ENCODE measurements at regions not wholly inside any gene's neighbourhood (a gene's known extent, or its start where the extent isn't known, plus 50 kb on each side); places are given as distances from the start of the nearest gene placed in this dataset.

- Histone ChIP-seq H3K9me3 (ENCODE audit: control insufficient read depth, insufficient read depth, low read length) (no peaks in the 10 kb centered on the region), H3K36me3 (ENCODE audit: control insufficient read depth, insufficient read depth, low read length) (no peaks in the 10 kb centered on the region), H3K9ac (ENCODE audit: low read depth, low read length) (no peak overlapping the region), H3K4me3 (ENCODE audit: low read depth, low read length) (no peak overlapping the region), H3K27me3 (ENCODE audit: control insufficient read depth, insufficient read depth, low read length) (0 out of 2 replicates have a peak, but pooled peaks cover 4% of the 10 kb centered on the region), H3K4me1 (ENCODE audit: control insufficient read depth, insufficient read depth, low read length) (no peaks in the 10 kb centered on the region), H3K27ac (ENCODE audit: low read depth, low read length) (no peak overlapping the region)
Measured at GRCh38 chrX:22429704-22430103, 157.0 kb downstream of the CBLL2 start.

GRCh38 chrX:22430701-22431100, 158.0 kb downstream of the CBLL2 start:
- H3K27ac ChIP-seq (ENCODE audit: low read depth, low read length): no peak overlapping the region
- H3K27me3 ChIP-seq (ENCODE audit: control insufficient read depth, insufficient read depth, low read length): 0 out of 2 replicates have a peak, but pooled peaks cover 4% of the 10 kb centered on the region
- no peak overlapping the region for H3K9ac ChIP-seq (ENCODE audit: low read depth, low read length)
- H3K36me3 ChIP-seq (ENCODE audit: control insufficient read depth, insufficient read depth, low read length): no peaks in the 10 kb centered on the region
- H3K9me3 ChIP-seq (ENCODE audit: control insufficient read depth, insufficient read depth, low read length): no peaks in the 10 kb centered on the region
- no peak overlapping the region for H3K4me3 ChIP-seq (ENCODE audit: low read depth, low read length)
- H3K4me1 ChIP-seq (ENCODE audit: control insufficient read depth, insufficient read depth, low read length): no peaks in the 10 kb centered on the region

GRCh38 chrX:22433292-22434070, 160.8 kb downstream of the CBLL2 start:
- Histone ChIP-seq H3K27me3 (ENCODE audit: control insufficient read depth, insufficient read depth, low read length) (no peaks in the 10 kb centered on the region), H3K4me3 (ENCODE audit: low read depth, low read length) (no peak overlapping the region), H3K27ac (ENCODE audit: low read depth, low read length) (peak overlapping the region; percentile 27), H3K36me3 (ENCODE audit: control insufficient read depth, insufficient read depth, low read length) (no peaks in the 10 kb centered on the region), H3K4me1 (ENCODE audit: control insufficient read depth, insufficient read depth, low read length) (no peaks in the 10 kb centered on the region), H3K9ac (ENCODE audit: low read depth, low read length) (no peak overlapping the region), H3K9me3 (ENCODE audit: control insufficient read depth, insufficient read depth, low read length) (no peaks in the 10 kb centered on the region)

GRCh38 chrX:22445880-22446279, 173.2 kb downstream of the CBLL2 start:
- H3K9ac ChIP-seq (ENCODE audit: low read depth, low read length): no peak overlapping the region
- no peaks in the 10 kb centered on the region for H3K9me3 ChIP-seq (ENCODE audit: control insufficient read depth, insufficient read depth, low read length)
- H3K4me1 ChIP-seq (ENCODE audit: control insufficient read depth, insufficient read depth, low read length): peaks cover 3% of the 10 kb centered on the region
- no peak overlapping the region for H3K4me3 ChIP-seq (ENCODE audit: low read depth, low read length)
- no peaks in the 10 kb centered on the region for H3K27me3 ChIP-seq (ENCODE audit: control insufficient read depth, insufficient read depth, low read length)
- H3K36me3 ChIP-seq (ENCODE audit: control insufficient read depth, insufficient read depth, low read length): no peaks in the 10 kb centered on the region
- H3K27ac ChIP-seq (ENCODE audit: low read depth, low read length): peak overlapping the region; percentile 74

- Histone ChIP-seq H3K36me3 (ENCODE audit: control insufficient read depth, insufficient read depth, low read length) (no peaks in the 10 kb centered on the region), H3K27ac (ENCODE audit: low read depth, low read length) (no peak overlapping the region), H3K27me3 (ENCODE audit: control insufficient read depth, insufficient read depth, low read length) (no peaks in the 10 kb centered on the region; the same call in 1 of the 2 replicates), H3K9me3 (ENCODE audit: control insufficient read depth, insufficient read depth, low read length) (no peaks in the 10 kb centered on the region), H3K9ac (ENCODE audit: low read depth, low read length) (no peak overlapping the region), H3K4me3 (ENCODE audit: low read depth, low read length) (no peak overlapping the region), H3K4me1 (ENCODE audit: control insufficient read depth, insufficient read depth, low read length) (no peaks in the 10 kb centered on the region)
Measured at GRCh38 chrX:22462959-22463358, 190.2 kb downstream of the CBLL2 start.

- Histone ChIP-seq H3K36me3 (ENCODE audit: control insufficient read depth, insufficient read depth, low read length) (no peaks in the 10 kb centered on the region), H3K4me3 (ENCODE audit: low read depth, low read length) (no peak overlapping the region), H3K9ac (ENCODE audit: low read depth, low read length) (no peak overlapping the region), H3K9me3 (ENCODE audit: control insufficient read depth, insufficient read depth, low read length) (no peaks in the 10 kb centered on the region), H3K27me3 (ENCODE audit: control insufficient read depth, insufficient read depth, low read length) (no peaks in the 10 kb centered on the region; the same call in 1 of the 2 replicates), H3K27ac (ENCODE audit: low read depth, low read length) (no peak overlapping the region), H3K4me1 (ENCODE audit: control insufficient read depth, insufficient read depth, low read length) (peaks cover 5% of the 10 kb centered on the region; the same call in 1 of the 2 replicates)
Measured at GRCh38 chrX:22467571-22467970, 194.9 kb downstream of the CBLL2 start.

GRCh38 chrX:22481436-22481835, 208.7 kb downstream of the CBLL2 start:
- peaks cover 8% of the 10 kb centered on the region for H3K9me3 ChIP-seq (ENCODE audit: control insufficient read depth, insufficient read depth, low read length)
- H3K36me3 ChIP-seq (ENCODE audit: control insufficient read depth, insufficient read depth, low read length): no peaks in the 10 kb centered on the region
- H3K4me1 ChIP-seq (ENCODE audit: control insufficient read depth, insufficient read depth, low read length): peaks cover 2% of the 10 kb centered on the region; the same call in 1 of the 2 replicates
- H3K27me3 ChIP-seq (ENCODE audit: control insufficient read depth, insufficient read depth, low read length): no peaks in the 10 kb centered on the region
- no peak overlapping the region for H3K9ac ChIP-seq (ENCODE audit: low read depth, low read length)
- no peak overlapping the region for H3K4me3 ChIP-seq (ENCODE audit: low read depth, low read length)
- no peak overlapping the region for H3K27ac ChIP-seq (ENCODE audit: low read depth, low read length)

- Histone ChIP-seq H3K4me3 (ENCODE audit: low read depth, low read length) (no peak overlapping the region), H3K27ac (ENCODE audit: low read depth, low read length) (no peak overlapping the region), H3K4me1 (ENCODE audit: control insufficient read depth, insufficient read depth, low read length) (peaks cover 4% of the 10 kb centered on the region; the same call in 1 of the 2 replicates), H3K9ac (ENCODE audit: low read depth, low read length) (no peak overlapping the region), H3K27me3 (ENCODE audit: control insufficient read depth, insufficient read depth, low read length) (no peaks in the 10 kb centered on the region), H3K36me3 (ENCODE audit: control insufficient read depth, insufficient read depth, low read length) (no peaks in the 10 kb centered on the region), H3K9me3 (ENCODE audit: control insufficient read depth, insufficient read depth, low read length) (no peaks in the 10 kb centered on the region)
Measured at GRCh38 chrX:22486296-22486695, 213.6 kb downstream of the CBLL2 start.

GRCh38 chrX:22516893-22517292, 244.2 kb downstream of the CBLL2 start:
- no peak overlapping the region for H3K9ac ChIP-seq (ENCODE audit: low read depth, low read length)
- no peaks in the 10 kb centered on the region for H3K27me3 ChIP-seq (ENCODE audit: control insufficient read depth, insufficient read depth, low read length)
- H3K9me3 ChIP-seq (ENCODE audit: control insufficient read depth, insufficient read depth, low read length): no peaks in the 10 kb centered on the region
- H3K27ac ChIP-seq (ENCODE audit: low read depth, low read length): no peak overlapping the region
- H3K4me1 ChIP-seq (ENCODE audit: control insufficient read depth, insufficient read depth, low read length): no peaks in the 10 kb centered on the region
- no peaks in the 10 kb centered on the region for H3K36me3 ChIP-seq (ENCODE audit: control insufficient read depth, insufficient read depth, low read length)
- H3K4me3 ChIP-seq (ENCODE audit: low read depth, low read length): no peak overlapping the region

GRCh38 chrX:22520128-22520828, 247.6 kb downstream of the CBLL2 start:
- Histone ChIP-seq H3K4me3 (ENCODE audit: low read depth, low read length) (no peak overlapping the region), H3K27me3 (ENCODE audit: control insufficient read depth, insufficient read depth, low read length) (no peaks in the 10 kb centered on the region), H3K9ac (ENCODE audit: low read depth, low read length) (no peak overlapping the region), H3K4me1 (ENCODE audit: control insufficient read depth, insufficient read depth, low read length) (no peaks in the 10 kb centered on the region), H3K9me3 (ENCODE audit: control insufficient read depth, insufficient read depth, low read length) (no peaks in the 10 kb centered on the region), H3K27ac (ENCODE audit: low read depth, low read length) (no peak overlapping the region), H3K36me3 (ENCODE audit: control insufficient read depth, insufficient read depth, low read length) (no peaks in the 10 kb centered on the region)

- Histone ChIP-seq H3K9me3 (ENCODE audit: control insufficient read depth, insufficient read depth, low read length) (no peaks in the 10 kb centered on the region), H3K27me3 (ENCODE audit: control insufficient read depth, insufficient read depth, low read length) (no peaks in the 10 kb centered on the region), H3K27ac (ENCODE audit: low read depth, low read length) (no peak overlapping the region), H3K4me3 (ENCODE audit: low read depth, low read length) (no peak overlapping the region), H3K4me1 (ENCODE audit: control insufficient read depth, insufficient read depth, low read length) (no peaks in the 10 kb centered on the region), H3K36me3 (ENCODE audit: control insufficient read depth, insufficient read depth, low read length) (no peaks in the 10 kb centered on the region), H3K9ac (ENCODE audit: low read depth, low read length) (no peak overlapping the region)
Measured at GRCh38 chrX:22526339-22526738, 253.6 kb downstream of the CBLL2 start.

All from HUES48 (cell line).